ENCODE measurements at regions not wholly inside any gene's neighbourhood (a gene's known extent, or its start where the extent isn't known, plus 50 kb on each side); places are given as distances from the start of the nearest gene placed in this dataset.

- TF ChIP-seq CTCF (IDR thresholded peaks at IDR 0.05; ENCODE audit: low read depth, low read length) = no peak
- H3K4me3 ChIP-seq (replicated peaks in 1 of 2; ENCODE audit: low read depth in 2 of 2, low read length in 2 of 2) = no peak overlapping the region
- DNase-seq (ENCODE audit: low read depth in 2 of 2) = no peak
Measured at GRCh38 chr3:147733217-147733616, 324.1 kb downstream of the ZIC1 start.

GRCh38 chr3:147735616-147736015 lies 326.5 kb downstream of the ZIC1 start:
- no peak for DNase-seq (ENCODE audit: low read depth in 2 of 2)
- no peak for TF ChIP-seq CTCF (IDR thresholded peaks at IDR 0.05; ENCODE audit: low read depth, low read length)

GRCh38 chr3:147736226-147736625 lies 327.1 kb downstream of the ZIC1 start:
- TF ChIP-seq CTCF (IDR thresholded peaks at IDR 0.05; ENCODE audit: low read depth, low read length) = no peak
- no peak for DNase-seq (ENCODE audit: low read depth in 2 of 2)
- H3K4me3 ChIP-seq (replicated peaks in 1 of 2; ENCODE audit: low read depth in 2 of 2, low read length in 2 of 2) = no peak overlapping the region

More at GRCh38 chr3:147735616-147736015, 326.5 kb downstream of the ZIC1 start:
- no peak overlapping the region for H3K4me3 ChIP-seq (replicated peaks in 1 of 2; ENCODE audit: low read depth in 2 of 2, low read length in 2 of 2)

GRCh38 chr3:147737376-147737775 lies 328.2 kb downstream of the ZIC1 start:
- no peak for TF ChIP-seq CTCF (IDR thresholded peaks at IDR 0.05; ENCODE audit: low read depth, low read length)
- no peak overlapping the region for H3K4me3 ChIP-seq (replicated peaks in 1 of 2; ENCODE audit: low read depth in 2 of 2, low read length in 2 of 2)
- no peak for DNase-seq (ENCODE audit: low read depth in 2 of 2)

GRCh38 chr3:147740928-147741327 lies 331.8 kb downstream of the ZIC1 start:
- no peak for DNase-seq (ENCODE audit: low read depth in 2 of 2)
- TF ChIP-seq CTCF (IDR thresholded peaks at IDR 0.05; ENCODE audit: low read depth, low read length) = no peak

GRCh38 chr3:147744967-147745366 lies 335.8 kb downstream of the ZIC1 start:
- H3K4me3 ChIP-seq (replicated peaks in 1 of 2; ENCODE audit: low read depth in 2 of 2, low read length in 2 of 2) = no peak overlapping the region
- TF ChIP-seq CTCF (IDR thresholded peaks at IDR 0.05; ENCODE audit: low read depth, low read length) = no peak
- DNase-seq (ENCODE audit: low read depth in 2 of 2) = no peak

More at GRCh38 chr3:147740928-147741327, 331.8 kb downstream of the ZIC1 start:
- H3K4me3 ChIP-seq (replicated peaks in 1 of 2; ENCODE audit: low read depth in 2 of 2, low read length in 2 of 2) = no peak overlapping the region

- no peak for TF ChIP-seq CTCF (IDR thresholded peaks at IDR 0.05; ENCODE audit: low read depth, low read length)
- no peak overlapping the region for H3K4me3 ChIP-seq (replicated peaks in 1 of 2; ENCODE audit: low read depth in 2 of 2, low read length in 2 of 2)
- no peak for DNase-seq (ENCODE audit: low read depth in 2 of 2)
Measured at GRCh38 chr3:147755310-147755709, 346.1 kb downstream of the ZIC1 start.
